Activated CD4-positive, alpha-beta T cell treated with anti-CD3 and anti-CD28 coated beads, Interleukin-2, Interleukin-6, amounts not matched to agents 100 ng/mL and 50 ng/mL, durations not matched to agents 16 hours and 8 hours (primary cell): ENCODE measurements at regions not wholly inside any gene's neighbourhood (a gene's known extent, or its start where the extent isn't known, plus 50 kb on each side); places are given as distances from the start of the nearest gene placed in this dataset.

Experiments used
- DNase-seq: peaks from one replicate; pipeline ENCODE4 v3.0.0-alpha.2; 2020

DNA sequence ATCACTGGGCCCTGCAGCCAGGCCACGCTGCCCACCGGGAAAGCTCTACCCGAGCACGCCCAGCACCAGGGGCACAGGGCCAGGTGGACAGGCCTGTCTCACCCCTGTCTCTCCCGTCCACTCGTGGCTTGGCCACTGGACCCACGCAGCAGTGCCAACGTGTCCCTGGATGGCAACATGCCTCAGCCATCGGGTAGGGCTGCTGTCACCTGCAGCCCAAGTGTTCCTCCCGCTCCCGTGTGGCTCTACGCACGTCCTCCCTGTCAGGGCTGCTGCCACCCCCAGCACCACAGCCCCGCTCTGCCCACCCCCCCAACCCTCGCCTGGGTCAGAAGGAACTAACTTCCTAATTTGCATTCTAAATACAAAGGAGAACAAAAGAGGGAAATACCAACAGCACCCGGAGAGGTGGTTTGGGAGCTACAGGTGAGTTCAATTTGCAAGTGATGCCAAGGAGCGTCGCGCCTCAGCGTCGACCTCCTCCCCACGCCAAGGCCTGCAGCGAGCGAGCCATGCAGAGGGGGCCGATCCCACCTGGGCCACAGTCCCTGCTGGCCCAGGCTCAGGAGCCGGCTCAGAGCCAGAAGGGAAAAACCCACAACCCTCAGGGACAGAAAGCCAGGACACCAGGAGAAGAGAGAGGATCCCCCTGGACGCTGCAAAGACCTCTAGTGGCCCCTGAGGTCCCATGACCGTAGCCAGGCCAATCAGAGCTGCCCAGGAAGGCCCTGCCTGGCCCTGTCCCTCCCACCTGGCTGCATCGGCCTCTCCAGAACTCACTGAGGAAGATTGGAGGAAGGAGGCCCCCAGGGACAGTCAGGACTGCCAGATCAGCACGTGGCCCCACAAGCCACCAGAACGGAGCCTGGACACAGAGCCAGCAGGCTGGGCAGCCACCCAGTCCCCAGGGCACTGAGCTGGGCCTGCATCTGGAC lies 128.4 kb upstream of the SPACA7 start:
- no peak for DNase-seq

DNA sequence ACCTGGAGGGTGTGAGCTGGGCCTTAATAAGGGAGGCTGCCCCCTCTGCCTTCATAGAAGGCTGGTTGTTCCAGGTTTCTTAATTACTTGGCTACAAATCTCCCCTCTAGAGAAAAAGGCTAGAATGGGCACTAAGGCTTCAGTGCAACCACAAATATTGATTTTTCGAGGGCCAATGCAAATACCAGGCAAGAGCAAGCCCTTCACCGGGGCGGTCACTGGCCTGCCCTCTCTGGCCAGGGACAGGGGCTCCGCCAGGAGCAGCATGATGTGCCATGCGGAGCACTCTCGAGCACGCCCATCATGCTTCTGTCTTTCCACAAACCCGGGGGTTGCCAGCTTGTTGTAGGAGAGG lies 127.8 kb upstream of the SPACA7 start:
- DNase-seq: no peak

DNA sequence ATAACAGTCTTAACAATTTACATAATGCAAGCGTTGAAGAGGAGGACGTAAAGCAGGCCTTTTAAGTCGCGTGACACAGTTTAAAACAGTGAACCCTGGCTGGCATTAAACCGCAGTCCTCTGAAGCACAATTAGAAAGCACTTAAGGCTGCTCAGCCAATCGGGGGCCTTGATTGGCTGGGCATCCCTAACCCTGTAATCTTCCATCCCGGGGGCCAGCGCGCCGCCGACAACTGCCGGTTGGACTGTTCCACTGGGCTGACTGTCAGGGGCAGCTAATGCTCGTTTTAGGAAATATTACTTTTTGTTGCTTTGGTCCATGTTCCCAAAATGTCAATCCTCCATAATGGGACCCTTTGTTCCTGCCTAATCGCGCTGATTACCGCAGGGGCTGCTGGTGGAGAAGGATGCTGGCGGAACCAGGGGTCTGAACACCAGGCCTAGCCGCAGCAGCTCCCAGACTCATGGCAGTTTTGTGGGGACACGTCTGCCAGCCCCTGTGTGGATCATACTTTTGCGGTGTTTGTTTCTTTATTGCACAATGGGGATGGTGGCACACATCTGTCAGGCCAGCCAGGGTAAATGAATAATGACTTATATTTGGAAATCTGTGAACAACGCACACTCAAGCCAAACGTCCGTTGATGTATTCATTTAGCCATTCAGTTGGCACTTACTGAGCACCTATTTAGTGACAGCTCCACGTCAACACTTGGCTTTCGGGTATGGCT lies 127.1 kb upstream of the SPACA7 start:
- DNase-seq: no peak

DNA sequence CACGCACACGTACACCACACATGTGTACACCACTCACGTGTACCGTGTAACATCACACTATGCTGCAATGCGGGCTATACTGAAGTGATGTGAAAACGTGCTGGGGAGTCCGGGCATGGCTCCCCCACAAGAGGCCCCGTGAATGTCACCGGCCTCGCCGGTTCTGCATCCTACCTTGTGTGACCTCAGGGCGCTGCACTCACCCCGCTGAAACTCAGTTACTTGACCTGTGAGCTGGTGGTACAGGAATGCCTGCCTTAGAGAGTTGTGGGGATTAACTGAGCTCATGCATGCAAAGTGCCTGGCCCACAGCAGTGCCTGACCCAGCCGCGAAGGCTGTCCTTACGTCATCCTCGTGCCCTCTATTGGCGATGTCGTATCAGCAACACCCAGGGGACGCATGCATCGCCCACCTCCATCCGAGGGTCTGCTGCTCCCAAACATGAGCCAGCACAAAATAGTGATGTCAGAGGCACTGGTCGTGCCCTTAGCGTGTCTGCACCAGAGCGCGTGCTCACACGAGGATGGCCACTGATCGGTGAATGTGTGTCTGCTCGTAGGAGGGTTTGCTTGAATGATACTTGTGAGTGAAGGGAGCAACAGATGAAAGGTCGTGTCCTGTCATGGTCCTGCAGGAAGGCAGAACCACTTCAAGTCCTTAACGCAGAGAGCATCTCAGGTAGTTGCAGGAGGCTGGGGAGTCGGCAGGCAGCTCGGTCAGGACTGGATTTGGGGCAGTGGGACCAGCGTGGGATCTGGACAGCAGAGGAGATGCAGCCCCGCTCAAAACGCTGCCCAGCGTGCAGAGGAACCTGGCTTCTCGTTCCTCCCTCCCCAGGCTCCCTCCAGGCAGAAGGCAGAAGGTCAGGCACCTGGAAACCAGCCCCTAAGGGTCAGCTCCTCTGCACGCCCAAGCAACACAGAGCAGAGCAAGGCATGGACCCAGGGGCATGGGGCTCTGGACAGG lies 126.2 kb upstream of the SPACA7 start:
- DNase-seq: no peak

DNA sequence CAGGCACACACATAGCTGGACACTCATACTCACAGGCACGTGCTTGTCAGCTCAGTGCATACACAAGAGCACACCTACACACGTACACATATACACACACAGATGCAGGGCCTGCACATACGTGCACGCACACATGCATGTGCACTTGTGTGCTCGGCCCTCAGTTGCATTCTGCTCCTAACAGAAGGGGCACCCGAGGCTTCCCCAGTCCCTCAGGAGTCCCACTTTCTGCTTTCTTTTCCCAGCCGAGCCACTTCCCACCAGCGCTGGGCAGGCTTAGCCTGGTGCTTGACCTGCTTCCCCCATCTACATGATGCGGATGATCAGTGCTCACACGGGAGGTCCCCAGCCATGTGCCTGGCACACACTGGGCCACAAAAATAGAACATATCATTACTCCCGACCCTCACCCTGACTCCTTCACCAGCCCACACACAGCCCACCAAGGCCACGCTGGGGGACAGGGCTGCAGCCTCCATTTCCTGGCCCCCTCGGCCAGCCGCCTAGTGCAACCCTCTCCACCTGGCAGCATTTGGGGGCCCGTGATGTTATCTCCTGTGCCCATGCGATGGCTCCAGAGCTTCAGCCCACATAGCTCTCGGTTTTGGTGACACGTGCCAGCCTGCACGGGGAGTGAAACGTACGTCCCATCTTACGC lies 125.2 kb upstream of the SPACA7 start:
- DNase-seq: no peak

DNA sequence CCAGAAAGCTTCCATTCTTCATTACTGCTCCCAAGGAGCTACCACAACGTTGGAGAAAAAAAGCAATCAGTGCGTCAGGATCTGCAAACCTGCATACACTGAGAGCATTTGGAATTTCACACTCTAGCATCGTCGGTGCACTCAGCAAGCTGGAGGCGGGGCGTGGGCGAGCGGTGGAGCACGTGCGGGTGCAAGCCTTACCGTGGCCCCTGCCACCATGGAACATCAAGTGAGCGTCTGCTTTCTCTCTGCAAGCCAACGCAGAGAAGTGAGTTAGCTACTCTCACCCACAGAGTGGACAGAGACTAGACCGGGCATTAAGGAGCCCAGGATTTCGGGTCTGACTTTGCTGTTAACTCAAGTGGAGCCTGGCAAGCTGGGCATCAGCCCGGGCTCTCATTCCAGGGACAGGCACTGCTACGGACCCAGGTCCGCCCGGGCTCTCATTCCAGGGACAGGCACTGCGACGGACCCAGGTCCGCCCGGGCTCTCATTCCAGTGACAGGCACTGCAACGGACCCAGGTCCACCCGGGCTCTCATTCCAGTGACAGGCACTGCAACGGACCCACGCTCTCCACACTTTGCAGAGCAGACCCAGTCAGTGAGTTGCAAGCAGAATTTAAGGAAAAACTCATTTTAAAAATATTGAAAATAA lies 124.1 kb upstream of the SPACA7 start:
- no peak for DNase-seq

DNA sequence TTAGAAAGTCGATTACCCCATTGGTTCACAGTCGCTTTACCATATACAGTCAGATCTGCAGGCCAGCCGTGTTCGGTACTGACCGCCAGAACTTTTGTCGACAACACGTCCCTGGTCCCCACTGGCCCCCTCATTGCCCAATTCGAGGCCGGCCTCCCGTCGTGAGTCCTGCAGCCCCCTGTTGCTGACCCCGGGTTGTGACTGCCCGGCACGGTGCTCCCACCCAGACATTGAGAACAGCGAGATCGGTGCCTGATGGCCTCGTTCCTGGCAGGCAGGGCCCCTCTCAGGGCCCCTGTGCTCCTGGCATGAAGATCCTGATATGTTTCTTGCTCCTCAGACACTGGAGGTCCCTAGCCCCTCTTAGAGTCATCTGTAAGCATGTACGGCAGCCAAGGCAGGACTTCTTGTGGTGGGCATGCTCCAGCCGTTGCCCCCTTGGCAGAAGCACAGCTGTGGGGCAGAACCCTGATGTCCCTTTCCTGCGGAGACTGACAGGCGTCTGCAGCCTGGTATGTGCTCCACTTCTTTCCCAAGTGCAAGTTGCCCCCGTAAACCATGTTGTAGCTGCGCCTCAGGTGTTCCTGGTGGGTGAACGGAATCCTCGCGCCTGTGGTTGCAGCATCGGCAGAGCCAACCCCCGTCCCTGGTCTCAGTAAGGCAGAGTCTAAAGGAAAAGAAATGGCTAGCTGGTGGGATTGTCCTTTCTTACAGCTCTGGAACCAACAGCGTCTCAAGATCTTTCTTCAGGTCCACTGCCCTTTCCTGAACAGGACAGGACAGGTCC lies 123.2 kb upstream of the SPACA7 start:
- no peak for DNase-seq

DNA sequence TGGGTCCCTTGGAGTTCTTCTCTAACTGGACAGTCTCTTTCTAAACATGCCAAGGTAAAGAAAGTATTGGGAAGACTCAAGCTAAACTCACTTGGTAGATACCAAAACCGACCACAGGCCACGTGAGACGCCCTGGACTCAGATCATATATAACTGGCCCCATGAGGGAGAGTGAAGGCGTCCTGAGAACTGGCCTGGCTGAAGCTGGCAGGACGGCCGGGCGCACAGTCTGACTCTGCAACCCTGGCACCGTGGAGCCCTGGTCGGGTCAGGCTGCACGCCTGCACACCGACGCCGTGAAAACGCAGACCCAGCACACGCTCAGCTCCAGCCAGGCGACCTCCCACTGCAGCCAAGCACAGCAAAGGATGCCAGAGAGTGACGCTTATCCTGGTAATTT lies 122.5 kb upstream of the SPACA7 start:
- DNase-seq: no peak

DNA sequence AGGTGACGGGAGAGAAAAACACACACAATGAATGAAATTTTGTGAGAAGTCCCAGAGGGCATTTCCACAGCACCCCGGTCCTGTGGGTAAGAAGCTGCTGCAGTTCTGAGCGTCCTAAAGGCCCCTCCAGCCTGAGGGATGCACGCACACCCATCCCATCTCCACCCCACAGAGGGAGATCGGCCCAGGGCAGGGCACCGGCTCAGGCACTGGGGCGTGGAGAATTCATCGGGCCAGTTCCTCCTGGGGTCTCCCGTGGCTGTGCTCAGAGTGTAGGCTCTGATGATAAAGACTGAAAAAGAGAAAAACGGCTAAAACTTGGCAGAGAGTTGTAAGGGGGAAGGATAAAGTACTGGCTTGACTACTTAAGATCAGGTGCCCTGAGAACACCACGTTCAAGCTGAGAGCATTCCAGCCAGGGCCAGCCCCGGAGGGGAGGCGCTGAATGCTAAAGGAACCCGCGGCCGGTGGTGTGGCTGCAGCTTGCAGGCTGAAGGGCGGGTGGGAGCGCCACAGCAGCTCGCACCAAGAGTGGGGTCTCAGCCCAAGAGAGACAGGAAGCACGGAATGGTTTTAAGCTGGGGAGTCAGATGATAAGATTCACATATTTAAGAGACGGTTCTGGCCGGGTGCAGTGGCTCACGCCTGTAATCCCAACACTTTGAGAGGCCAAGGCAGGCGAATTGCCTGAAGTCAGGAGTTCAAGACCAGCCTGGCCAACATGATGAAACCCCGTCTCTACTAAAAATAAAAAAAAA lies 121.9 kb upstream of the SPACA7 start:
- no peak for DNase-seq

DNA sequence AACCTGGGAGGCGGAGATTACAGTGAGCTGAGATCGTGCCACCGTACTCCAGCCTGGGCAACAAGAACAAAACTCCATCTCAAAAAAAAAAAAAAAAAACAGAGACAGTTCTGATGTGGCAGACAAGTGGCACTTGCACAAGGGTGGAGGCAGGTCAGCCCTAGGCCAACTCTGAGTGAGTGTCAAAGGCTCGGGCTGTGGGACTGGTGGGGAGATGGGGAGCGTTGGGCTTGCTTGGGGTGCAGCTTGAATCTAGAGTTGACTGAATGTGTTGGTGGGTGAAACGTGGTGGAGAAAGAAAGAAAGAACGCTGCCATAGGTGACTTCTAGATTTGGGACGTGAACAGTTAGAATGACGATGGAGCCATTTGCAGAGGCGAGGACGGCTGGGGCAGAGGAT lies 121.3 kb upstream of the SPACA7 start:
- DNase-seq: no peak

DNA sequence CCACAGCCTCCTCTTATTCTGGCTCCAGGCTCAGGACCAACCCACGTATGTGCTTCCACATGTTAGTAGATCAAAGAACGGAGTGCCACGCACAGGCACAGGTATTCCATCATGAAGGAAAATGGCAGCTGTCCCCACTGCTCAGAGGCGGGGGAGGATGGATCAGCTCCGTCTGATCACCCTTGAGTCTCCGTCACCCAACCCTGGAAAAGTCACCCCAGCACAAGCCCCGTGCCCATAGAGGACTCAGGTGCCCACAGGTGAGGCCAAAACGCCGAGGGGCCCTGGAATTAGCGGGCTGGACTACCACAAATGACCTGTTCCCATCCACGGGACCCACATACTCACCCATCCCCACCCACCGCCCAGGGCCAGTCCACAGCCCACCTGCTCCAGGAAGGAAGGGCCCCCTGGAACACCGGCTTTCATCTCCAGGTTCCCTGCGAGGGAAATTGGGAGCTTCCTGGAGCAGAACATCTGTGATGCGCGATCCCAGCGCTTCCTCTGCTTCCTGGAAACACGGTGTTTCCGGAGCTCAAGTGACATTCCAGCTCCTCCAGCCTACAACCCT lies 120.5 kb upstream of the SPACA7 start:
- no peak for DNase-seq

DNA sequence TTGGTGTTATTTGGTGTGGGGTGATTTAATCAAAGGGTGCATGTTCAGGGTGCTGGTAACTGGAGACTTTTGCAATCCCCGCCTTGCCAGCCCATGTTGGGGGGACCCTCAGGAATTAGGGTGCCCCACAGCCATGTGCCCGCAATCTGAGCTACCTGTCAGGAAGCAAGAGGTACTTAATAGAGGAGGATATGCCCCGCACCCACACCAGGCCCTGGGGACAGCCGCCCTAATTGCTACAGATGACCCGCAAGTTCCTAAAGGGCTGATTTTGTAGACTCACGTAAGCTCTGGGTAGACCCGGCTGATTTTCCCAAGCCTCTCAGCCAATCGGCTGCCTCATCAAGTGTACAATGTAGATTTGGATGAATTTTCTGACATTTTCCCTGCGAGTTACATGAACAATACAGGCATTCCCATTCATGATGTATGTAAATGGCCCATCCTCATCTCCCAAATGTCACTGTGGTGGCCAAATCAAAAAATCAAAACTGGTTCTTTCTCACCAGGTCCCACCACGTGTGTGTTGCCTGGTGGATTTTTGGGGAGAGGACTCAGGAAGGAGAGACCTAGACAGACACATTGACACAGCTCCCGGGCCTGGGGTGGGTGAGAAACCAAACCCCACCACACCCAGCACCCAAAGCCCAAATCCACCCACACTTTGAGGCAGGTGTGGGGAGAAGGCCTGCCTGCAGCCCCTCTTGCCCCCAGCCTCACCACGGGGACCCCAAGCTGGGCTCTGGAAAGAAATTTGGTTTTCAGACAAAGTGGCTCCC lies 119.2 kb upstream of the SPACA7 start:
- DNase-seq: no peak

DNA sequence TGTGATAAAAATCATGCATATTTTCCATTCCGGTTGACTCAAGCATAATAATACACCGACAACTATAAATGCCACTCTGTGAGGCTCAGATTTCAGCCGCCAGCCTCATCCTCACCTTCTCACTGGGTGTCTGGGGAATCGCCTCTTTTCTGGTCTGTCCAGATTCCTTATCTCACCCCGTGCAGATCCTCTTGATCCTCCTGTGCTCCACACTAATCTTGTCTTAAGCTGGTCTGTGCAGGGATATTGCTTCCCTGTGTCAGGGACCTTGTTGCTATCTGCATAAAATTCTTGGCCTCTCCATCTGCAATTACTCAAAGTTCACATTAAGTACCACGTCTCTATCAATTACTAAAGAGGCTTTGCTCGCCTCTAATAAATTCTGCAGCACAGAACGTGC lies 116.6 kb upstream of the SPACA7 start:
- DNase-seq: no peak

DNA sequence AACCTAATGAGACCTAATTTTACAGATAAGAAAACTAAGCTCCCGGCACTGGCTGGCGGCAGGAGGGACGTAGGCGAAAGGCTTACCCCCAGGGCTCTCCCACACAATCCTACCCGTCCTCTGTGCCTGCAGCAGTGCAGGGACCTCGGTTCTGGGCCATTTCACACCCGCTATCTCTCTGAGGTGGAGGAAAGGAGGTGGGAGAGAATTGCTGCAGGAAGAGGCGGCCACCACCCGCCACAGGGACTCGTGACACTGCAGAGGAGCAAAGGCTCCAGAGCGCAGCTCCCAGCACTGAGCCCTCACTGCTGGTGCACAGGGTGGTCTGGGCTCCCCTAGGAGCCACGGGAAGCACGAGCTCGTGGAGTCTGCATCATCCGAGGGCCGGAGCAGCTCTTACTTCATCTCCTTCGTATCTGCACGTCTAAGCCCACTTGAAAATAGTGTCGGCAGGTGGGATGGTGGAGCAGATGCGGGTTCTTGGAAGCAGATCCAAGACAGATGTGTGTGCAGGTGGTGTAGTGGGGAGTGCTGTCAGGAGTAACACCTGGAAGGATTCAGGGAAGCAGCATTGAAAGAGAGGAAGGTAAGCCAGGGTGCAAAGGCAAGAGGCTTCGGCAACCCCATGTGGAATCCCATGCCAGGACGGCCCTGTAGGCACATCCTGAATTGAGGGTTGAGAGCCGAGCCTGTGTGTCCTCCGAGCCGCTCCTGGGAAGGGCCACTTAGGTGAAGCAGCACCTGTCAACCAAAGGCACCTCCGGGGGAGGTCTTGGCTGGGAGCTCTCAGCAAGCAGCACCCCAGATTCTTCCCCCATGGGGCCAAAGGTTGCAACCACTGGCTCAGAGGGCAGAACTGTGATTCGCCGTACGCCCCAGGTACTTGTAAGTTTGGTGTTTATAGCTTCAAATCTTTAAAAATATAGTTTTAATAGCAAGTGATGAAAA lies 115.8 kb upstream of the SPACA7 start:
- no peak for DNase-seq

DNA sequence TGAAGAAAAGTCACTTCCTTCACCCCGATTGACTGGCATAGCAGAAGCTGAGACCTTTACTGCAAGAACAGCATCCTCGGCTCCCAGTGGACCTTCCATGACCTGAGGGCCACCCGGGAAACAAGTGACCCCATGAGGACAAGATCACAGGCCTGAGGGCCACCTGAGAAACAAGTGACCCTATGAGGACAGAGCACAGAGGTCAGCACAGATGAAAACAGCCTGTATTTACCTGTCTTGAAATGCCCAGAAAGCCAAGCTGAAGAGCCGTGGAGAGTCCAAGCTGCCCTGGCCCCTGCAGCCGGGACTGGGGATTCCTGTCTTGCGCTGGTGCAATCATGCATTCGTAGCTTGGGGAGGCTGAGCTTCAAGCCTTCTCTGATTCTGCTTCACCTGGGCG lies 114.2 kb upstream of the SPACA7 start:
- no peak for DNase-seq

DNA sequence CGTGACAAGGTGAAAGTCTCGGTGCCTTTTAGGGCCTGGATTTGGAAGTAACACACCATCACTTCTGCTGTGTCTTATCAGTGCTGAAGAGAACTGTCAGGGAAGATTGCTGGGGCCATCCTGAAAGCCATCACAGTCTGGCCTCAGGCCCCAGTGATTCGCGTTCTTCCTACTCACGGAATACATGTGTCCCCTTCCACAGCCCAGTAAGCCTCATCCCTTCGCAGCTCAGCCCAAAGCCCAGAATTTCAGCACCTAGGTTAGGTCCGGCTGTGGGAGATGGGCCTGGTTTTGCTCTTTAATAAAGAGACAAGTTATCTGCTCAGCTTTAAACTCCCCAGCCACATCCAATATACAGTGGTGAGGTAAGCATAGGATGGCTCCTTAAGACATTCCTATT lies 113.0 kb upstream of the SPACA7 start:
- DNase-seq: no peak

DNA sequence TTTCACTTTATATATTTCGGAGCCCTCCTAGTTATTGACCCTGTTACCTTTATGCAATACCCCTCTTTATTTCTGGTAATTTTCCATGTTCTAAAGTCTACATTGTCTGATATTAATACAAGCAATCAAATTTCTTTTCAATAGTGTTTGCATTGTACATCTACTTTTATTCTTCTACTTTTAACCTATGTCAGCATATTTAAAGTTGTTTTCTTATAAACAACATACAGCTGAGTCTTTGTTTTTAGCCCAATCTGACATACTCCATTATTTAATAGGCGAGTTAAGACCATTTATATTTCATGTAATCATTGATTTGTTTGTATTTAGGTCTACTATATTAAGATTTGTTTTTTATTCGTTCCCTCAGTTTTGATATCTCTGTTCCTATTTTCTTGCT lies 108.5 kb upstream of the SPACA7 start:
- DNase-seq: no peak

DNA sequence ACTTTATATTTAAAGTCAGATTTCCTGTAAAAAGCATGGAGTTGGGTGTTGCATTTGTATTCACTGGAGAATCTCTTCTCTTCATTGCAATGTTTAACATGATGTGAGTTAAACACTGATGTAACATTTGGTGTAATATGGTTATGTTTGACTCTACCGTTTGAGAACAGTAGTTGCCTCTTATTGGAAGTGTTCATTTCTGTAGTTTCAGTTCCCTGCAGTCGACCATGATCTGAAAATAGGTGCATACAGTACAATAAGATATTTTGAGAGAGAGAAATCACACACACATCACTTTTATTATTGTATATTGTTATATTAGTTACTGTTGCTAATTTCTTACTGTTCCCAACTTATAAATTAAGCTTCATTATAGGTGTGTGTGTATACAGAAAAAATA lies 105.2 kb upstream of the SPACA7 start:
- no peak for DNase-seq
